H1 (cell line): ENCODE measurements at regions not wholly inside any gene's neighbourhood (a gene's known extent, or its start where the extent isn't known, plus 50 kb on each side); places are given as distances from the start of the nearest gene placed in this dataset.

ENCODE experiments used
- CTCF ChIA-PET: fragments of 300-600 bp; sonication (Branson Sonifier 250); formaldehyde crosslinking; loops from one replicate; lab custom pipeline; 2021; ENCODE audit not compliant: partially characterized antibody; lab: Charles Lee
- POLR2A ChIA-PET: fragments of 300-600 bp; sonication (Branson Sonifier 250); formaldehyde crosslinking; loops from one replicate; lab custom pipeline; 2021; ENCODE audit warnings: inconsistent platforms; ENCODE audit not compliant: partially characterized antibody; lab: Charles Lee
- DNase-seq, 2 experiments: peaks; one replicate each; pipeline versions ENCODE4 v3.0.0 to v3.0.0-alpha.2; 2010 to 2022; ENCODE audit warnings: low spot score in 2 of 2, low read depth in 1 of 2, mixed read lengths in 1 of 2
- FAIRE-seq: peaks from 2 replicates; lab custom pipeline; 2011; peaks lifted over from hg19 to GRCh38; lab: Jason Lieb, UNC
- H2AFZ ChIP-seq: 2 replicates; pipeline ENCODE4 v1.8.1; 2012; ENCODE audit warnings: low read length, inconsistent platforms
- H2AK5ac ChIP-seq: 2 replicates; pipeline ENCODE4 v1.6.1; 2013; ENCODE audit warnings: low read depth, low read length
- H2BK120ac ChIP-seq: replicated peaks from 2 replicates; pipeline ENCODE3; 2013; ENCODE audit warnings: low read depth, low read length, inconsistent platforms
- H2BK12ac ChIP-seq: 2 replicates; pipeline ENCODE4 v1.6.1; 2013; ENCODE audit warnings: low read depth, low read length
- H2BK15ac ChIP-seq: 2 replicates; pipeline ENCODE4 v1.6.1; 2013; ENCODE audit warnings: low read length
- H2BK20ac ChIP-seq: 2 replicates; pipeline ENCODE4 v1.6.1; 2013; ENCODE audit warnings: low read length
- H2BK5ac ChIP-seq: 2 replicates; pipeline ENCODE4 v1.6.1; 2013; ENCODE audit warnings: low read depth, low read length
- H3K14ac ChIP-seq: 2 replicates; pipeline ENCODE4 v1.6.1; 2013; ENCODE audit warnings: inconsistent platforms; ENCODE audit not compliant: insufficient read length
- H3K18ac ChIP-seq: 2 replicates; pipeline ENCODE4 v1.6.1; 2013; ENCODE audit warnings: low read length; ENCODE audit errors: extremely low read depth
- H3K23ac ChIP-seq: 2 replicates; pipeline ENCODE4 v1.6.1; 2013; ENCODE audit warnings: inconsistent platforms; ENCODE audit not compliant: insufficient read length
- H3K23me2 ChIP-seq: 2 replicates; pipeline ENCODE4 v1.6.1; 2013; ENCODE audit warnings: low read depth, low read length
- H3K27ac ChIP-seq: 2 replicates; pipeline ENCODE4 v1.6.1; 2011; ENCODE audit warnings: low read depth, low read length, inconsistent platforms
- H3K27me3 ChIP-seq, 4 experiments: replicated peaks in 1 of 4; 1 replicate in 1 of 4; 2 replicates in 3 of 4; pipeline versions ENCODE4 v1.6.1 to v1.8.1; 2011 to 2013; ENCODE audit warnings: low read length in 3 of 4, mild to moderate bottlenecking in 3 of 4, inconsistent platforms in 2 of 4, mixed read lengths in 2 of 4, moderate library complexity in 1 of 4; ENCODE audit not compliant: control insufficient read depth in 3 of 4, insufficient read depth in 3 of 4; ENCODE audit errors: extremely low read depth in 1 of 4
- H3K36me3 ChIP-seq, 4 experiments: 2 replicates each; pipeline versions ENCODE4 v1.6.1 to v1.8.1; 2011 to 2013; ENCODE audit warnings: mild to moderate bottlenecking in 4 of 4, low read length in 3 of 4, moderate library complexity in 2 of 4, control low read depth in 1 of 4, inconsistent platforms in 1 of 4; ENCODE audit not compliant: insufficient read depth in 4 of 4, control insufficient read depth in 2 of 4
- H3K4ac ChIP-seq: replicated peaks from 2 replicates; pipeline ENCODE3; 2013; ENCODE audit warnings: low read length, low read depth, mixed read lengths, inconsistent platforms; ENCODE audit not compliant: insufficient read length
- H3K4me1 ChIP-seq, 4 experiments: replicated peaks in 1 of 4; 1 replicate in 1 of 4; 2 replicates in 3 of 4; pipeline versions ENCODE4 v1.6.1 to v1.8.1; 2011 to 2013; ENCODE audit warnings: low read length in 3 of 4, inconsistent platforms in 2 of 4, mixed read lengths in 1 of 4; ENCODE audit not compliant: insufficient read depth in 4 of 4, control insufficient read depth in 3 of 4
- H3K4me2 ChIP-seq, 2 experiments: 2 replicates each; pipeline versions ENCODE4 v1.6.1 to v1.8.1; 2011 to 2013; ENCODE audit warnings: low read depth in 2 of 2, low read length in 2 of 2, control low read depth in 1 of 2, inconsistent platforms in 1 of 2, mild to moderate bottlenecking in 1 of 2; ENCODE audit not compliant: insufficient read depth in 1 of 2
- H3K4me3 ChIP-seq, 4 experiments: fragments of 200-600, 300-600 bp in 1 of 4; sonication (generic), shearing (Covaris generic), sonication (Bioruptor Twin) in 1 of 4; 2 replicates each; pipeline versions ENCODE4 v1.5.1 to v1.8.1; 2011 to 2016; ENCODE audit warnings: low read length in 4 of 4, low read depth in 3 of 4, control low read depth in 2 of 4, inconsistent platforms in 2 of 4, mild to moderate bottlenecking in 2 of 4, mixed read lengths in 1 of 4, moderate library complexity in 1 of 4; ENCODE audit not compliant: insufficient read depth in 2 of 4; ENCODE audit errors: extremely low read depth in 1 of 4
- H3K56ac ChIP-seq: replicated peaks from 2 replicates; pipeline ENCODE3; 2013; ENCODE audit warnings: low read depth, mild to moderate bottlenecking, mixed read lengths, low read length, inconsistent platforms; ENCODE audit not compliant: insufficient read length
- H3K79me1 ChIP-seq: 2 replicates; pipeline ENCODE4 v1.6.1; 2013; ENCODE audit warnings: low read depth, low read length, control low read depth
- H3K79me2 ChIP-seq, 2 experiments: 2 replicates each; pipeline versions ENCODE4 v1.6.1 to v1.8.1; 2012 to 2013; ENCODE audit warnings: low read length in 2 of 2, mild to moderate bottlenecking in 2 of 2, inconsistent platforms in 1 of 2; ENCODE audit not compliant: insufficient read depth in 2 of 2, control insufficient read depth in 1 of 2
- H3K9ac ChIP-seq, 4 experiments: replicated peaks in 1 of 4; 1 replicate in 1 of 4; 2 replicates in 3 of 4; pipeline versions ENCODE4 v1.6.1 to v1.8.1; 2011 to 2013; ENCODE audit warnings: low read depth in 3 of 4, low read length in 3 of 4, control low read depth in 2 of 4, mild to moderate bottlenecking in 2 of 4, moderate library complexity in 2 of 4, inconsistent platforms in 1 of 4; ENCODE audit errors: extremely low read depth in 1 of 4
- H3K9me3 ChIP-seq, 2 experiments: 2 replicates each; pipeline versions ENCODE4 v1.6.1 to v1.8.1; 2012 to 2013; ENCODE audit warnings: mild to moderate bottlenecking in 2 of 2, moderate library complexity in 2 of 2, control low read depth in 1 of 2, inconsistent platforms in 1 of 2, low read depth in 1 of 2, low read length in 1 of 2, mixed read lengths in 1 of 2; ENCODE audit not compliant: insufficient read depth in 2 of 2
- H4K20me1 ChIP-seq, 2 experiments: replicated peaks in 1 of 2; 2 replicates each; pipeline versions ENCODE3 to v1.8.1; 2011 to 2013; ENCODE audit warnings: inconsistent platforms in 2 of 2, low read length in 2 of 2, mild to moderate bottlenecking in 1 of 2; ENCODE audit not compliant: insufficient read depth in 2 of 2, control insufficient read depth in 1 of 2
- H4K5ac ChIP-seq: 2 replicates; pipeline ENCODE4 v1.6.1; 2013; ENCODE audit warnings: low read length, low read depth, mixed read lengths, inconsistent platforms; ENCODE audit not compliant: insufficient read length
- H4K8ac ChIP-seq: 2 replicates; pipeline ENCODE4 v1.8.0; 2013; ENCODE audit warnings: mild to moderate bottlenecking, moderate library complexity, low read length, inconsistent platforms; ENCODE audit not compliant: insufficient read depth; ENCODE audit errors: extremely low read depth
- H4K91ac ChIP-seq: replicated peaks from 2 replicates; pipeline ENCODE3; 2013; ENCODE audit warnings: low read length, mixed read lengths, inconsistent platforms; ENCODE audit not compliant: insufficient read length
- CEBPB ChIP-seq: IDR thresholded peaks from 2 replicates; pipeline ENCODE4 v1.6.1; 2012; ENCODE audit warnings: low read depth, low read length
- POLR2AphosphoS5 ChIP-seq: IDR thresholded peaks from 2 replicates; pipeline ENCODE4 v1.6.1; 2011; ENCODE audit warnings: low read depth, low read length
- SIRT6 ChIP-seq: IDR thresholded peaks from one replicate; pipeline ENCODE4 v1.7.1; 2012; ENCODE audit warnings: low read length, inconsistent platforms
- TAF1 ChIP-seq: IDR thresholded peaks from 2 replicates; pipeline ENCODE4 v1.6.1; 2011; ENCODE audit warnings: mild to moderate bottlenecking, low read depth, low read length
- WGBS, 2 experiments: shearing (Covaris generic) in 1 of 2; methylation state at CpG; one replicate each; pipeline versions ENCODE4 v1.1.6 to v1.1.7; 2013 to 2015; ENCODE audit warnings: low lambda C conversion rate in 2 of 2, mixed read lengths in 2 of 2, inconsistent platforms in 1 of 2, low coverage in 1 of 2, missing lambda C conversion rate in 1 of 2; ENCODE audit not compliant: insufficient replicate concordance in 2 of 2, insufficient coverage in 1 of 2, insufficient read length in 1 of 2; ENCODE audit errors: extremely low coverage in 1 of 2, missing lambda C conversion rate in 1 of 2; 5-methylcytosine and 5-hydroxymethylcytosine counted together

DNA sequence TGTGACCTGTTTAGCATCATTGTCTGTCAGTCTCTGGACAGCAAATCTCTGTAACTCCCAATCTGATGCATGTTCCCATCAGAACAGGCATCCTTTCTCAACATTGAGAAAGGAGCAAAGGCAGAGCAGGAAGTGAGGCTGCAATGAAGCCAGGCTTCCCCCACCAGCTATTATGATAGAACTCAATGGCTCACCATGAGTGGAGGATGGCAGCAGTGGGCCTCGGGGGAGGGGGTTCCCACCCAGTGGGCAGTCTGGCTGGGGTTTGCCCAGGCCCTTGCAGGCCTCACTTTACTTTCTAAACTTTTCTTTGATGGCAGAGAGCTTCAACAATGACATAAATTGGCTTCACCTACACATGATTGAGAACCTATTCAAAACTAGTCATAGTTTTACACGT is 240.6 kb upstream of the CXCR4 start:
- DNase-seq: no peak
- H3K9ac ChIP-seq: no peak overlapping the region
- no peak overlapping the region for H3K4ac ChIP-seq
- H3K4me1 ChIP-seq: no peaks in the 10 kb centered on the region; a peak in 1 of 7 replicates
- H2BK15ac ChIP-seq: no peak overlapping the region
- no peak overlapping the region for H2BK20ac ChIP-seq
- CTCF ChIA-PET: interaction anchor here (1.0 kb wide), 1 partner anchor 32 kb away, joined by 3 read pairs; no protein-coding TSS in a partner anchor
- H2AK5ac ChIP-seq: no peak overlapping the region
- H2BK12ac ChIP-seq: no peak overlapping the region
- TF ChIP-seq TAF1 (no peak), SIRT6 (no peak), CEBPB (no peak), POLR2AphosphoS5 (no peak)
- TF ChIP-seq, all 59 proteins: peak for 0
- Histone ChIP-seq H3K27ac (no peak overlapping the region), H4K8ac (no peak overlapping the region), H3K23ac (no peak overlapping the region), H3K9me3 (no peaks in the 10 kb centered on the region), H3K4me2 (no peak overlapping the region), H3K79me2 (no peaks in the 10 kb centered on the region), H3K23me2 (no peaks in the 10 kb centered on the region), H4K20me1 (no peaks in the 10 kb centered on the region), H3K4me3 (no peak overlapping the region), H4K91ac (no peak overlapping the region), H3K36me3 (no peaks in the 10 kb centered on the region), H3K56ac (no peak overlapping the region), H2AFZ (no peak overlapping the region), H3K27me3 (no peaks in the 10 kb centered on the region), H3K14ac (no peak overlapping the region), H3K79me1 (no peaks in the 10 kb centered on the region), H3K18ac (no peak overlapping the region), H2BK120ac (no peak overlapping the region), H4K5ac (no peak overlapping the region), H2BK5ac (no peak overlapping the region)
- WGBS, 2 experiments: 72% methylated on average over 2 of the region's 2 CpGs; no CpG with 5 or more reads in 1 of the 2 experiments
- POLR2A ChIA-PET: no interaction called here
- no peak for FAIRE-seq
